ENCODE measurements at regions not wholly inside any gene's neighbourhood (a gene's known extent, or its start where the extent isn't known, plus 50 kb on each side); places are given as distances from the start of the nearest gene placed in this dataset.

DNA sequence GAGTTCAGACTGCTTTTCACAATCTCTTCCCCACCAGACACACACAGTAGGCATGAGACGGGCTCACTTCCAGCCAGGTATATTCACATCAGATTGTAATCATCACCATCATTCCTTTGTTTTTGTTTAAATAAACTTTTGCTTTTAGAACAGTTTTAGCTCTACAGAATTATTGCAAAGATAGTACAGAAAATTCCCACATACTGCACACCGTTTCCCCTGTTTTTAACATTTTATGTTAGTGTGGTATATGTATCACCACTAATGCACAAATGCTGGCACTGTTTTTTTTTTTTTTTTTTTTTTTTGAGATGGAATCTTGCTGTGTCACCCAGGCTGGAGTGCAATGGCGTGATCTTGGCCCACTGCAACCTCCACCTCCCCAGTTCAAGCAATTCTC, 83.3 kb upstream of the ANO1 start:
- Histone ChIP-seq H3K9me3 (ENCODE audit: control insufficient read depth, low read length) (no peaks in the 10 kb centered on the region), H3K27ac (ENCODE audit: low read length) (no peak overlapping the region), H3K4me1 (ENCODE audit: control insufficient read depth, insufficient read depth, low read length) (no peaks in the 10 kb centered on the region), H3K4me3 (ENCODE audit: low read length) (no peak overlapping the region), H3K27me3 (ENCODE audit: control insufficient read depth, insufficient read depth) (no peaks in the 10 kb centered on the region)
- DNase-seq: no peak
- 91% methylated on average over 3 of the region's 3 CpGs for WGBS
- intact Hi-C loops (cut with DNase I): no loop called here
- no peak for ATAC-seq

DNA sequence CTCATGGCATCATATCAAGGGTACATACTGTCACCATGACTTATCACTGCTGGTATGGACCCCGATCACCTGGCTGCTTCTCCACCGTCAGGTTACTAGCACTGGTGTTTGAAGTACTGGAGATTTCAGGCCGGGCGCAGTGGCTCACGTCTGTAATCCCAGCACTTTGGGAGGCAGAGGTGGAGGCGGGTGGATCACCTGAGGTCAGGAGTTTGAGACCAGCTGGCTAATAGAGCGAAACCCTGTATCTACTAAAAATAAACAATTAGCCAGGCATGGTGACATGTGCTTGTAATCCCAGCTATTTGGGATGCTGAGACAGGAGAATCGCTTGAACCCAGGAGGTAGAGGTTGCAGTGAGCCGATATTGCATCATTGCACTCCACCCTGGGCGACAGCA, 82.4 kb upstream of the ANO1 start:
- Histone ChIP-seq H3K4me1 (ENCODE audit: control insufficient read depth, insufficient read depth, low read length) (no peaks in the 10 kb centered on the region), H3K27ac (ENCODE audit: low read length) (no peak overlapping the region), H3K4me3 (ENCODE audit: low read length) (no peak overlapping the region), H3K9me3 (ENCODE audit: control insufficient read depth, low read length) (no peaks in the 10 kb centered on the region), H3K27me3 (ENCODE audit: control insufficient read depth, insufficient read depth) (no peaks in the 10 kb centered on the region)
- no peak for DNase-seq
- intact Hi-C loops (cut with DNase I): no loop called here
- WGBS: 89% methylated on average over 10 of the region's 10 CpGs
- ATAC-seq: no peak

GRCh38 chr11:69996451-69996850, 81.7 kb upstream of the ANO1 start:
- WGBS: 63% methylated on average over 1 of the region's 1 CpG
- intact Hi-C loops (cut with DNase I): no loop called here
- Histone ChIP-seq H3K27ac (ENCODE audit: low read length) (no peak overlapping the region), H3K4me3 (ENCODE audit: low read length) (no peak overlapping the region), H3K27me3 (ENCODE audit: control insufficient read depth, insufficient read depth) (no peaks in the 10 kb centered on the region), H3K9me3 (ENCODE audit: control insufficient read depth, low read length) (no peaks in the 10 kb centered on the region), H3K4me1 (ENCODE audit: control insufficient read depth, insufficient read depth, low read length) (no peaks in the 10 kb centered on the region)
- ATAC-seq (no peak), DNase-seq (no peak)

GRCh38 chr11:69997352-69997751, 80.8 kb upstream of the ANO1 start:
- H3K27ac ChIP-seq (ENCODE audit: low read length): no peak overlapping the region
- WGBS: 51% methylated on average over 8 of the region's 8 CpGs
- no peaks in the 10 kb centered on the region for H3K9me3 ChIP-seq (ENCODE audit: control insufficient read depth, low read length)
- no peaks in the 10 kb centered on the region for H3K27me3 ChIP-seq (ENCODE audit: control insufficient read depth, insufficient read depth)
- intact Hi-C loops (cut with DNase I): no loop called here
- DNase-seq (no peak), ATAC-seq (no peak)
- H3K4me1 ChIP-seq (ENCODE audit: control insufficient read depth, insufficient read depth, low read length): no peaks in the 10 kb centered on the region
- no peak overlapping the region for H3K4me3 ChIP-seq (ENCODE audit: low read length)

GRCh38 chr11:69999721-70000120, 78.4 kb upstream of the ANO1 start:
- DNase-seq (no peak), ATAC-seq (peak; percentile 38 to 67)
- intact Hi-C loops (cut with DNase I): no loop called here
- Histone ChIP-seq H3K4me1 (ENCODE audit: control insufficient read depth, insufficient read depth, low read length) (no peaks in the 10 kb centered on the region), H3K27ac (ENCODE audit: low read length) (no peak overlapping the region), H3K9me3 (ENCODE audit: control insufficient read depth, low read length) (no peaks in the 10 kb centered on the region), H3K27me3 (ENCODE audit: control insufficient read depth, insufficient read depth) (no peaks in the 10 kb centered on the region), H3K4me3 (ENCODE audit: low read length) (no peak overlapping the region)
- 33% methylated on average over 3 of the region's 3 CpGs for WGBS

GRCh38 chr11:70000228-70000627, 77.9 kb upstream of the ANO1 start:
- H3K9me3 ChIP-seq (ENCODE audit: control insufficient read depth, low read length): no peaks in the 10 kb centered on the region
- DNase-seq: no peak
- 42% methylated on average over 3 of the region's 3 CpGs for WGBS
- H3K4me1 ChIP-seq (ENCODE audit: control insufficient read depth, insufficient read depth, low read length): no peaks in the 10 kb centered on the region
- no peaks in the 10 kb centered on the region for H3K27me3 ChIP-seq (ENCODE audit: control insufficient read depth, insufficient read depth)
- intact Hi-C loops (cut with DNase I): no loop called here
- ATAC-seq: peak in 1 of 2 donors; percentile 60
- no peak overlapping the region for H3K27ac ChIP-seq (ENCODE audit: low read length)
- H3K4me3 ChIP-seq (ENCODE audit: low read length): no peak overlapping the region

DNA sequence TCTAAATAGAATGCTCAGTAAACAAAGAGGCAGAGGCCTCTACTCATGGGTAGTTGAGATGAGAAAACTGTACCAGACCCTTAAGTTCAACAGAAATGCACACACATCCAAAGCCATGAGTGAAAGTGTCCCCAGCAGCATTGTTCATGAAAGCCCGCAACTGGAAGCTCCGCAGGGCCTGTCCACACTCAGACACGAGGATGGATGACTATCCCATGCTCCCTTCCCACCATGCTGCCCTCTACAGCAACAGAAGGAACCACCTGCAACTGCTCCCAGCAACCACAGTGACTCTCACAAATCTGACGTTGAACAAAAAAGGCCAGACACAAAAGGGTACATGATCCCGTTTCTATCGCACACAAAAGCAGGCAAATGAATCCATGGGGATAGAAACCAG, 76.9 kb upstream of the ANO1 start:
- H3K9me3 ChIP-seq (ENCODE audit: control insufficient read depth, low read length): no peaks in the 10 kb centered on the region
- no peak for DNase-seq
- no peak overlapping the region for H3K4me3 ChIP-seq (ENCODE audit: low read length)
- H3K27me3 ChIP-seq (ENCODE audit: control insufficient read depth, insufficient read depth): no peaks in the 10 kb centered on the region
- intact Hi-C loops (cut with DNase I): no loop called here
- H3K4me1 ChIP-seq (ENCODE audit: control insufficient read depth, insufficient read depth, low read length): no peaks in the 10 kb centered on the region
- H3K27ac ChIP-seq (ENCODE audit: low read length): no peak overlapping the region
- no peak for ATAC-seq
- 90% methylated on average over 6 of the region's 6 CpGs for WGBS

GRCh38 chr11:70002433-70002832, 75.7 kb upstream of the ANO1 start:
- H3K27me3 ChIP-seq (ENCODE audit: control insufficient read depth, insufficient read depth): no peaks in the 10 kb centered on the region
- no peak overlapping the region for H3K27ac ChIP-seq (ENCODE audit: low read length)
- ATAC-seq: no peak
- no peaks in the 10 kb centered on the region for H3K9me3 ChIP-seq (ENCODE audit: control insufficient read depth, low read length)
- intact Hi-C loops (cut with DNase I): no loop called here
- H3K4me1 ChIP-seq (ENCODE audit: control insufficient read depth, insufficient read depth, low read length): no peaks in the 10 kb centered on the region
- H3K4me3 ChIP-seq (ENCODE audit: low read length): no peak overlapping the region
- 71% methylated on average over 8 of the region's 8 CpGs for WGBS
- DNase-seq: no peak

GRCh38 chr11:70005107-70005818, 72.9 kb upstream of the ANO1 start:
- H3K27ac ChIP-seq (ENCODE audit: low read length): no peak overlapping the region
- H3K27me3 ChIP-seq (ENCODE audit: control insufficient read depth, insufficient read depth): no peaks in the 10 kb centered on the region
- no peaks in the 10 kb centered on the region for H3K9me3 ChIP-seq (ENCODE audit: control insufficient read depth, low read length)
- H3K4me3 ChIP-seq (ENCODE audit: low read length): no peak overlapping the region
- no peaks in the 10 kb centered on the region for H3K4me1 ChIP-seq (ENCODE audit: control insufficient read depth, insufficient read depth, low read length)
- no peak for ATAC-seq
- intact Hi-C loops (cut with DNase I): no loop called here
- 23% methylated on average over 6 of the region's 6 CpGs for WGBS
- no peak for DNase-seq

DNA sequence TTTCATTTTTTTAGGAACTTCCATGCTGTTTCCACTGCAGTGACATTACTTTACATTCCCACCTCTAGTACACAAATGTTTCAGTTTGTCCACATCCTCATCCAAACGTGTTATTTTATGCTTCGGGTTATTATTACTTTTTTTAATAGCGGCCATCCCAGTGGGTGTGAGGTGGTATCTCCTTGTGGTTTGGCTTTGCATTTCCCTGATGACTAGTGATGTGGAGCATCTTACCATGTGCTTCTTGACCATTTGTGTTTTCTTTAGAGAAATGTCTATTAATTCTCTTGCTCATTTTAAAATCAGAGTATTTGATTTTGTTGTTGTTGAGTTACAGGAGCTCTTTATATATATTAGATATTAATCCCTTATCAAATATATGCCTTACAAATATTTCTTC, 70.3 kb upstream of the ANO1 start:
- Histone ChIP-seq H3K9me3 (ENCODE audit: control insufficient read depth, low read length) (no peaks in the 10 kb centered on the region), H3K27me3 (ENCODE audit: control insufficient read depth, insufficient read depth) (no peaks in the 10 kb centered on the region), H3K27ac (ENCODE audit: low read length) (no peak overlapping the region), H3K4me3 (ENCODE audit: low read length) (no peak overlapping the region), H3K4me1 (ENCODE audit: control insufficient read depth, insufficient read depth, low read length) (no peaks in the 10 kb centered on the region)
- DNase-seq: no peak
- intact Hi-C loops (cut with DNase I): no loop called here
- ATAC-seq: no peak
- WGBS: 92% methylated on average over 3 of the region's 3 CpGs

GRCh38 chr11:70010774-70011173, 67.3 kb upstream of the ANO1 start:
- Histone ChIP-seq H3K27ac (ENCODE audit: low read length) (no peak overlapping the region), H3K4me3 (ENCODE audit: low read length) (no peak overlapping the region), H3K4me1 (ENCODE audit: control insufficient read depth, insufficient read depth, low read length) (no peaks in the 10 kb centered on the region), H3K9me3 (ENCODE audit: control insufficient read depth, low read length) (no peaks in the 10 kb centered on the region), H3K27me3 (ENCODE audit: control insufficient read depth, insufficient read depth) (no peaks in the 10 kb centered on the region)
- no peak for ATAC-seq
- intact Hi-C loops (cut with DNase I): no loop called here
- WGBS: 85% methylated on average over 1 of the region's 1 CpG
- DNase-seq: no peak

DNA sequence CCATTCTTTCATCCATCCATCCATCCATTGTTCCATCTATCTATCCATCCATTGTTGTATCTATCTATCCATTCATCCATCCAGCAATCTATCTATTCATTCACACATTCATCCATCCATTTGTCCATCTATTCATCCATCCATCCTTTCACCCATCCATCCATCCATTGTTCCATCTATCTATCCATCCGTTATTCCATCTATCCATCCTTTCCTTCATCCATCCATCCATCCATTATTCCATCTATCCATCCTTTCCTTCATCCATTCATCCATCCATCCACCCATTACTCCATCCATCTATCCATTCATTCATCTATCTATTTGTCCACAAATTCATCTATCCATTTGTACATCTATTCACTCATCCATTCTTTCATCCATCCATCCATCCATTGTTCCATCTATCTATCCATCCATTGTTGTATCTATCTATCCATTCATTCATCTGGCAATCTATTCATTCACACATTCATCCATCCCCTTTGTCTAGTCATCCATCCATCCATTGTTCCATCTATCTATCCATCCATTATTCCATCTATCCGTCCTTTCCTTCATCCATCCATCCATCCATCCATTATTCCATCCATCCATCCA, 65.9 kb upstream of the ANO1 start:
- WGBS: 82% methylated on average over 2 of the region's 2 CpGs
- intact Hi-C loops (cut with DNase I): no loop called here
- ATAC-seq (no peak), DNase-seq (no peak)
- Histone ChIP-seq H3K4me1 (ENCODE audit: control insufficient read depth, insufficient read depth, low read length) (no peaks in the 10 kb centered on the region), H3K27ac (ENCODE audit: low read length) (no peak overlapping the region), H3K27me3 (ENCODE audit: control insufficient read depth, insufficient read depth) (no peaks in the 10 kb centered on the region), H3K9me3 (ENCODE audit: control insufficient read depth, low read length) (no peaks in the 10 kb centered on the region), H3K4me3 (ENCODE audit: low read length) (no peak overlapping the region)

Measured in right cardiac atrium (tissue), 5 donors.